ENCODE measurements at regions not wholly inside any gene's neighbourhood (a gene's known extent, or its start where the extent isn't known, plus 50 kb on each side); places are given as distances from the start of the nearest gene placed in this dataset.
A peak's percentile ranks its signal among the peaks of the same experiment; 100 is the strongest.

GRCh38 chr2:120587279-120587996, 148.2 kb upstream of the GLI2 start:
- Histone ChIP-seq H3K27ac (no peak overlapping the region), H3K4me3 (no peak overlapping the region)

- Histone ChIP-seq H3K27ac (no peak overlapping the region), H3K4me3 (no peak overlapping the region)
Observed at GRCh38 chr2:120587997-120588336, 147.7 kb upstream of the GLI2 start.

GRCh38 chr2:120589771-120590608, 145.7 kb upstream of the GLI2 start:
- no peak overlapping the region for H3K4me3 ChIP-seq
- H3K27ac ChIP-seq = peak overlapping the region in 1 of 21 experiments; percentile 41

- no peak overlapping the region for H3K4me3 ChIP-seq
- H3K27ac ChIP-seq = no peak overlapping the region
Observed at GRCh38 chr2:120590841-120591240, 144.8 kb upstream of the GLI2 start.

GRCh38 chr2:120591572-120591971, 144.1 kb upstream of the GLI2 start:
- Histone ChIP-seq H3K27ac (no peak overlapping the region), H3K4me3 (no peak overlapping the region)

GRCh38 chr2:120592084-120592483, 143.6 kb upstream of the GLI2 start:
- no peak overlapping the region for H3K27ac ChIP-seq
- no peak overlapping the region for H3K4me3 ChIP-seq

- Histone ChIP-seq H3K27ac (no peak overlapping the region), H3K4me3 (no peak overlapping the region)
Observed at GRCh38 chr2:120593921-120594686, 141.6 kb upstream of the GLI2 start.

- no peak overlapping the region for H3K4me3 ChIP-seq
- peak overlapping the region in 2 of 21 experiments; percentile 81 to 85 for H3K27ac ChIP-seq
Observed at GRCh38 chr2:120594856-120595685, 140.6 kb upstream of the GLI2 start.

- Histone ChIP-seq H3K27ac (peak overlapping the region in 15 of 21 experiments; percentile 3 to 85 (median 50)), H3K4me3 (no peak overlapping the region)
Observed at GRCh38 chr2:120595739-120596138, 139.9 kb upstream of the GLI2 start.

GRCh38 chr2:120596191-120596811, 139.4 kb upstream of the GLI2 start:
- H3K27ac ChIP-seq = peak overlapping the region in 16 of 21 experiments; percentile 3 to 85 (median 48)

GRCh38 chr2:120596990-120597594, 138.6 kb upstream of the GLI2 start:
- Histone ChIP-seq H3K27ac (peak overlapping the region in 12 of 21 experiments; percentile 8 to 85 (median 52)), H3K4me3 (no peak overlapping the region)

More at GRCh38 chr2:120596191-120596811, 139.4 kb upstream of the GLI2 start:
- H3K4me3 ChIP-seq = no peak overlapping the region

- H3K4me3 ChIP-seq = no peak overlapping the region
- peak overlapping the region in 11 of 21 experiments; percentile 8 to 81 (median 27) for H3K27ac ChIP-seq
Observed at GRCh38 chr2:120597595-120598193, 138.0 kb upstream of the GLI2 start.

- Histone ChIP-seq H3K4me3 (no peak overlapping the region), H3K27ac (peak overlapping the region in 1 of 21 experiments; percentile 23)
Observed at GRCh38 chr2:120598416-120598815, 137.3 kb upstream of the GLI2 start.

- H3K4me3 ChIP-seq = no peak overlapping the region
- no peak overlapping the region for H3K27ac ChIP-seq
Observed at GRCh38 chr2:120599072-120599471, 136.6 kb upstream of the GLI2 start.

GRCh38 chr2:120599656-120600055, 136.0 kb upstream of the GLI2 start:
- Histone ChIP-seq H3K4me3 (no peak overlapping the region), H3K27ac (no peak overlapping the region)

GRCh38 chr2:120600335-120600734, 135.3 kb upstream of the GLI2 start:
- H3K4me3 ChIP-seq = no peak overlapping the region
- H3K27ac ChIP-seq = no peak overlapping the region

- Histone ChIP-seq H3K27ac (no peak overlapping the region), H3K4me3 (no peak overlapping the region)
Observed at GRCh38 chr2:120600786-120601185, 134.9 kb upstream of the GLI2 start.

- H3K27ac ChIP-seq = no peak overlapping the region
- no peak overlapping the region for H3K4me3 ChIP-seq
Observed at GRCh38 chr2:120601566-120601965, 134.1 kb upstream of the GLI2 start.

Measured in skin epidermis (tissue), 12 donors.